ENCODE measurements at regions not wholly inside any gene's neighbourhood (a gene's known extent, or its start where the extent isn't known, plus 50 kb on each side); places are given as distances from the start of the nearest gene placed in this dataset.

GRCh38 chr4:1543561-1543960 lies 137.3 kb upstream of the NKX1-1 start:
- DNase-seq (ENCODE audit: low read depth in 2 of 2) = no peak

- DNase-seq (ENCODE audit: low read depth in 2 of 2) = no peak
These were observed 136.5 kb upstream of the NKX1-1 start for GRCh38 chr4:1542516-1543320.

GRCh38 chr4:1542226-1542490 lies 135.9 kb upstream of the NKX1-1 start:
- no peak for DNase-seq (ENCODE audit: low read depth in 2 of 2)

- no peak for DNase-seq (ENCODE audit: low read depth in 2 of 2)
These were observed 135.4 kb upstream of the NKX1-1 start for GRCh38 chr4:1541449-1542225.

GRCh38 chr4:1540601-1541375 lies 134.5 kb upstream of the NKX1-1 start:
- no peak for DNase-seq (ENCODE audit: low read depth in 2 of 2)

- no peak for DNase-seq (ENCODE audit: low read depth in 2 of 2)
These were observed 133.8 kb upstream of the NKX1-1 start for GRCh38 chr4:1539859-1540600.

GRCh38 chr4:1538941-1539772 lies 132.9 kb upstream of the NKX1-1 start:
- DNase-seq (ENCODE audit: low read depth in 2 of 2) = no peak

- no peak for DNase-seq (ENCODE audit: low read depth in 2 of 2)
These were observed 131.8 kb upstream of the NKX1-1 start for GRCh38 chr4:1538096-1538410.

- no peak for DNase-seq (ENCODE audit: low read depth in 2 of 2)
These were observed 131.3 kb upstream of the NKX1-1 start for GRCh38 chr4:1537410-1538095.

GRCh38 chr4:1536579-1537409 lies 130.6 kb upstream of the NKX1-1 start:
- DNase-seq (ENCODE audit: low read depth in 2 of 2) = no peak

GRCh38 chr4:1535926-1536578 lies 129.8 kb upstream of the NKX1-1 start:
- DNase-seq (ENCODE audit: low read depth in 2 of 2) = no peak

GRCh38 chr4:1534876-1535526 lies 128.8 kb upstream of the NKX1-1 start:
- DNase-seq (ENCODE audit: low read depth in 2 of 2) = no peak

GRCh38 chr4:1534095-1534872 lies 128.0 kb upstream of the NKX1-1 start:
- no peak for DNase-seq (ENCODE audit: low read depth in 2 of 2)

GRCh38 chr4:1533501-1534064 lies 127.3 kb upstream of the NKX1-1 start:
- no peak for DNase-seq (ENCODE audit: low read depth in 2 of 2)

GRCh38 chr4:1532549-1533395 lies 126.5 kb upstream of the NKX1-1 start:
- no peak for DNase-seq (ENCODE audit: low read depth in 2 of 2)

- no peak for DNase-seq (ENCODE audit: low read depth in 2 of 2)
These were observed 125.7 kb upstream of the NKX1-1 start for GRCh38 chr4:1531683-1532548.

All from stimulated activated CD8-positive, alpha-beta memory T cell treated with anti-CD3 and anti-CD28 coated beads, Interleukin-15, amount 100 ng/mL, for 4 hours (primary cell).